ENCODE measurements at regions not wholly inside any gene's neighbourhood (a gene's known extent, or its start where the extent isn't known, plus 50 kb on each side); places are given as distances from the start of the nearest gene placed in this dataset.
"Not testable (repeated sequence)": the region's sequence is repeated elsewhere in the genome, so short reads cannot be mapped to it uniquely, and the experiment has no call there.

GRCh38 chr3:20997183-20997582 lies 753.8 kb downstream of the ZNF385D start:
- TF ChIP-seq TCF7L2 (IDR thresholded peaks at IDR 0.05; ENCODE audit: low read depth, low read length) (no peak), POLR2AphosphoS5 (IDR thresholded peaks at IDR 0.05; ENCODE audit: low read depth, low read length) (no peak), SIN3A (IDR thresholded peaks at IDR 0.05; ENCODE audit: borderline replicate concordance, insufficient read depth, low read depth, low read length) (no peak), CTCF (IDR thresholded peaks at IDR 0.05) (no peak), REST (IDR thresholded peaks at IDR 0.05; ENCODE audit: insufficient read depth in 1 of 2, low read depth in 2 of 2, low read length in 1 of 2) (no peak)
- ChIA-PET POLR2A (no interaction called here), CTCF (no interaction called here)
- Histone ChIP-seq H3K9me3 (ENCODE audit: control insufficient read depth, insufficient read depth, low read depth, low read length) (no peaks in the 10 kb centered on the region), H3K27ac (ENCODE audit: low read length) (no peak overlapping the region), H3K36me3 (ENCODE audit: control insufficient read depth, insufficient read depth, low read length) (no peaks in the 10 kb centered on the region), H3K27me3 (ENCODE audit: control insufficient read depth, insufficient read depth, low read length) (no peaks in the 10 kb centered on the region), H3K4me1 (ENCODE audit: control insufficient read depth, insufficient read depth, low read length) (no peaks in the 10 kb centered on the region), H3K4me3 (ENCODE audit: low read depth in 2 of 2, low read length in 2 of 2) (no peak overlapping the region)
- DNase-seq (ENCODE audit: low read depth, low spot score) = no peak
- intact Hi-C loops (cut with micrococcal nuclease; ENCODE audit: unreplicated experiment) = no loop called here
- ATAC-seq = no peak
- BruUV-seq (replicated peaks) = no TSS peak
- in situ Hi-C loops (cut with HindIII; ENCODE audit: low pct_unique_long_range_greater_than_20kb, low sequenced_read_pairs) = no loop called here

- Histone ChIP-seq H3K9me3 (ENCODE audit: control insufficient read depth, insufficient read depth, low read depth, low read length) (no peaks in the 10 kb centered on the region), H3K27me3 (ENCODE audit: control insufficient read depth, insufficient read depth, low read length) (no peaks in the 10 kb centered on the region), H3K27ac (ENCODE audit: low read length) (no peak overlapping the region), H3K36me3 (ENCODE audit: control insufficient read depth, insufficient read depth, low read length) (no peaks in the 10 kb centered on the region), H3K4me3 (ENCODE audit: low read depth in 2 of 2, low read length in 2 of 2) (no peak overlapping the region), H3K4me1 (ENCODE audit: control insufficient read depth, insufficient read depth, low read length) (no peaks in the 10 kb centered on the region)
- ChIA-PET CTCF (no interaction called here), POLR2A (no interaction called here)
- intact Hi-C loops (cut with micrococcal nuclease; ENCODE audit: unreplicated experiment) (no loop called here), in situ Hi-C loops (cut with HindIII; ENCODE audit: low pct_unique_long_range_greater_than_20kb, low sequenced_read_pairs) (no loop called here)
- DNase-seq (ENCODE audit: low read depth, low spot score) (no peak), ATAC-seq (no peak)
- TF ChIP-seq CTCF (IDR thresholded peaks at IDR 0.05) (no peak), POLR2AphosphoS5 (IDR thresholded peaks at IDR 0.05; ENCODE audit: low read depth, low read length) (no peak), SIN3A (IDR thresholded peaks at IDR 0.05; ENCODE audit: borderline replicate concordance, insufficient read depth, low read depth, low read length) (no peak), REST (IDR thresholded peaks at IDR 0.05; ENCODE audit: insufficient read depth in 1 of 2, low read depth in 2 of 2, low read length in 1 of 2) (no peak), TCF7L2 (IDR thresholded peaks at IDR 0.05; ENCODE audit: low read depth, low read length) (no peak)
- no TSS peak for BruUV-seq (replicated peaks)
Observed at GRCh38 chr3:20990896-20991295, 760.1 kb downstream of the ZNF385D start.

- BruUV-seq (replicated peaks); POLR2A ChIA-PET; H3K9me3 ChIP-seq (ENCODE audit: control insufficient read depth, insufficient read depth, low read depth, low read length); H3K27me3 ChIP-seq (ENCODE audit: control insufficient read depth, insufficient read depth, low read length); DNase-seq (ENCODE audit: low read depth, low spot score); CTCF ChIA-PET; ATAC-seq; H3K27ac ChIP-seq (ENCODE audit: low read length); intact Hi-C loops (cut with micrococcal nuclease; ENCODE audit: unreplicated experiment); H3K4me3 ChIP-seq (ENCODE audit: low read depth in 2 of 2, low read length in 2 of 2); H3K36me3 ChIP-seq (ENCODE audit: control insufficient read depth, insufficient read depth, low read length); H3K4me1 ChIP-seq (ENCODE audit: control insufficient read depth, insufficient read depth, low read length); in situ Hi-C loops (cut with HindIII; ENCODE audit: low pct_unique_long_range_greater_than_20kb, low sequenced_read_pairs): not testable (repeated sequence)
Observed at GRCh38 chr3:20989653-20990052, 761.4 kb downstream of the ZNF385D start.

All from Panc1 (cell line).